ENCODE measurements at regions not wholly inside any gene's neighbourhood (a gene's known extent, or its start where the extent isn't known, plus 50 kb on each side); places are given as distances from the start of the nearest gene placed in this dataset.

GRCh38 chr5:90117005-90117404 is 292.6 kb downstream of the CETN3 start:
- TF ChIP-seq MAX (IDR thresholded peaks at IDR 0.05) (no peak), YY1 (IDR thresholded peaks at IDR 0.05; ENCODE audit: low read depth, low read length) (no peak), KDM5A (IDR thresholded peaks at IDR 0.05; ENCODE audit: low read length) (no peak), MAFK (IDR thresholded peaks at IDR 0.05; ENCODE audit: low read depth, low read length) (no peak), SRF (IDR thresholded peaks at IDR 0.05; ENCODE audit: low read depth, low read length) (no peak), GABPA (IDR thresholded peaks at IDR 0.05; ENCODE audit: borderline replicate concordance, insufficient read depth, low read length) (no peak), ZNF274 (IDR thresholded peaks at IDR 0.05; ENCODE audit: borderline replicate concordance, extremely low read depth, low read length) (no peak), RAD21 (IDR thresholded peaks at IDR 0.05 in 1 of 2, conservative IDR thresholded peaks at IDR 0.05 in 1 of 2; ENCODE audit: low read depth in 2 of 2, low read length in 2 of 2) (no peak), JUN (IDR thresholded peaks at IDR 0.05; ENCODE audit: low read depth, low read length) (no peak), EZH2 (IDR thresholded peaks at IDR 0.05; ENCODE audit: low read depth, low read length, severe bottlenecking) (no peak), POLR2A (IDR thresholded peaks at IDR 0.05; ENCODE audit: control extremely low read depth in 1 of 2, low read depth in 2 of 2, low read length in 2 of 2) (no peak), HDAC2 (IDR thresholded peaks at IDR 0.05; ENCODE audit: borderline replicate concordance in 1 of 2, low read depth in 2 of 2, low read length in 2 of 2) (no peak)
- TF ChIP-seq, protein P1, sequence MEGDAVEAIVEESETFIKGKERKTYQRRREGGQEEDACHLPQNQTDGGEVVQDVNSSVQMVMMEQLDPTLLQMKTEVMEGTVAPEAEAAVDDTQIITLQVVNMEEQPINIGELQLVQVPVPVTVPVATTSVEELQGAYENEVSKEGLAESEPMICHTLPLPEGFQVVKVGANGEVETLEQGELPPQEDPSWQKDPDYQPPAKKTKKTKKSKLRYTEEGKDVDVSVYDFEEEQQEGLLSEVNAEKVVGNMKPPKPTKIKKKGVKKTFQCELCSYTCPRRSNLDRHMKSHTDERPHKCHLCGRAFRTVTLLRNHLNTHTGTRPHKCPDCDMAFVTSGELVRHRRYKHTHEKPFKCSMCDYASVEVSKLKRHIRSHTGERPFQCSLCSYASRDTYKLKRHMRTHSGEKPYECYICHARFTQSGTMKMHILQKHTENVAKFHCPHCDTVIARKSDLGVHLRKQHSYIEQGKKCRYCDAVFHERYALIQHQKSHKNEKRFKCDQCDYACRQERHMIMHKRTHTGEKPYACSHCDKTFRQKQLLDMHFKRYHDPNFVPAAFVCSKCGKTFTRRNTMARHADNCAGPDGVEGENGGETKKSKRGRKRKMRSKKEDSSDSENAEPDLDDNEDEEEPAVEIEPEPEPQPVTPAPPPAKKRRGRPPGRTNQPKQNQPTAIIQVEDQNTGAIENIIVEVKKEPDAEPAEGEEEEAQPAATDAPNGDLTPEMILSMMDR (IDR thresholded peaks at IDR 0.05; ENCODE audit: control extremely low read depth in 1 of 3, insufficient read depth in 1 of 3, low read depth in 1 of 3, low read length in 3 of 3), result no peak
